ENCODE measurements at regions not wholly inside any gene's neighbourhood (a gene's known extent, or its start where the extent isn't known, plus 50 kb on each side); places are given as distances from the start of the nearest gene placed in this dataset.

DNA sequence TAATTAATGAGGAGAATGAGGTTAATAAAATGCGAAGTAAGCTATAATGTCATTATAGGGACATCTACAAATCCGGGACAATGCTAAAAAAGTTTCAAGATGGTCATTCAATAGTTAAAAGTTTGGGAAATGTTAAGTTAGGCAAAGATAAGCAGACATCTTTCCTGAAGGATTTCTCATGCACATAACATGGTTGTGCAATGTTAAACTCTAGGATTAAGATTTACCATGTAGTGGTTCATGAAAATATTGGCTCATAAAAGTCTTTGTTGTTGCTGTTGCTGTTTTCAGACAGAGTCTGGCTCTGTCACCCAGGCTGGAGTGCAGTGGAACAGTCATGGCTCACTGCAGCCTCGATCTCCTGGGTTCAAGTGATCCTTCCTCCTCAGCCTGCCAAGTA, 751.5 kb upstream of the CCDC179 start:
- TF ChIP-seq, protein P1, sequence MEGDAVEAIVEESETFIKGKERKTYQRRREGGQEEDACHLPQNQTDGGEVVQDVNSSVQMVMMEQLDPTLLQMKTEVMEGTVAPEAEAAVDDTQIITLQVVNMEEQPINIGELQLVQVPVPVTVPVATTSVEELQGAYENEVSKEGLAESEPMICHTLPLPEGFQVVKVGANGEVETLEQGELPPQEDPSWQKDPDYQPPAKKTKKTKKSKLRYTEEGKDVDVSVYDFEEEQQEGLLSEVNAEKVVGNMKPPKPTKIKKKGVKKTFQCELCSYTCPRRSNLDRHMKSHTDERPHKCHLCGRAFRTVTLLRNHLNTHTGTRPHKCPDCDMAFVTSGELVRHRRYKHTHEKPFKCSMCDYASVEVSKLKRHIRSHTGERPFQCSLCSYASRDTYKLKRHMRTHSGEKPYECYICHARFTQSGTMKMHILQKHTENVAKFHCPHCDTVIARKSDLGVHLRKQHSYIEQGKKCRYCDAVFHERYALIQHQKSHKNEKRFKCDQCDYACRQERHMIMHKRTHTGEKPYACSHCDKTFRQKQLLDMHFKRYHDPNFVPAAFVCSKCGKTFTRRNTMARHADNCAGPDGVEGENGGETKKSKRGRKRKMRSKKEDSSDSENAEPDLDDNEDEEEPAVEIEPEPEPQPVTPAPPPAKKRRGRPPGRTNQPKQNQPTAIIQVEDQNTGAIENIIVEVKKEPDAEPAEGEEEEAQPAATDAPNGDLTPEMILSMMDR (conservative IDR thresholded peaks at IDR 0.05; ENCODE audit: low read depth, low read length), result no peak
- no peak for TF ChIP-seq EZH2 (IDR thresholded peaks at IDR 0.05; ENCODE audit: borderline replicate concordance, low read depth, low read length, poor library complexity, severe bottlenecking)
